Natural killer cell treated with Interleukin-12 subunit alpha and Interleukin-12 subunit beta and Interleukin-15 and Interleukin-18, amount 100 ng/mL, for 72 hours (primary cell): ENCODE measurements at regions not wholly inside any gene's neighbourhood (a gene's known extent, or its start where the extent isn't known, plus 50 kb on each side); places are given as distances from the start of the nearest gene placed in this dataset.

Experiments
- ATAC-seq, 2 donors: fragments of 150-1000 bp; cut with Tn5 transposase in 1 of 2; sonication (Bioruptor Pico), chemical (Tn5 transposase) in 1 of 2; 2 replicates each; pipeline ENCODE4 v1.10.0; 2021
- DNase-seq: peaks from one replicate; pipeline ENCODE4 v3.0.0; 2022; ENCODE audit warnings: low spot score
- H3K27ac Mint-ChIP-seq, 2 donors: 1 replicate in 1 of 2; 2 replicates in 1 of 2; pipeline ENCODE4 v1.8.0; 2022; ENCODE audit warnings: mixed read lengths in 2 of 2, mild to moderate bottlenecking in 1 of 2, moderate library complexity in 1 of 2
- H3K27me3 Mint-ChIP-seq, 2 donors: 1 replicate in 1 of 2; 2 replicates in 1 of 2; pipeline ENCODE4 v1.8.0; 2022; ENCODE audit warnings: mixed read lengths in 2 of 2
- H3K36me3 Mint-ChIP-seq: one replicate; pipeline ENCODE4 v1.8.0; 2022; ENCODE audit warnings: mixed read lengths
- H3K4me1 Mint-ChIP-seq, 2 donors: 1 replicate in 1 of 2; 2 replicates in 1 of 2; pipeline ENCODE4 v1.8.0; 2022; ENCODE audit warnings: low read depth in 2 of 2, mixed read lengths in 2 of 2, mild to moderate bottlenecking in 1 of 2
- H3K4me3 Mint-ChIP-seq: one replicate; pipeline ENCODE4 v1.8.0; 2022; ENCODE audit warnings: mixed read lengths
- H3K9me3 Mint-ChIP-seq: 2 replicates; pipeline ENCODE4 v1.8.0; 2022; ENCODE audit warnings: mixed read lengths

GRCh38 chr7:155227004-155227787 is 70.5 kb upstream of the INSIG1 start:
- no peaks in the 10 kb centered on the region for H3K9me3 Mint-ChIP-seq

GRCh38 chr7:155227788-155228458 is 69.8 kb upstream of the INSIG1 start:
- Mint-ChIP-seq H3K9me3 (no peaks in the 10 kb centered on the region), H3K4me3 (no peak overlapping the region), H3K36me3 (no peaks in the 10 kb centered on the region), H3K4me1 (no peaks in the 10 kb centered on the region), H3K27me3 (peaks cover 7 to 8% of the 10 kb centered on the region in 2 donors), H3K27ac (no peak overlapping the region)
- DNase-seq (no peak), ATAC-seq (no peak)

More at GRCh38 chr7:155227004-155227787, 70.5 kb upstream of the INSIG1 start:
- no peak for ATAC-seq
- no peak for DNase-seq
- Mint-ChIP-seq H3K4me3 (no peak overlapping the region), H3K36me3 (no peaks in the 10 kb centered on the region), H3K27me3 (peaks cover 8 to 9% of the 10 kb centered on the region in 2 donors), H3K27ac (no peak overlapping the region), H3K4me1 (peaks cover 2% of the 10 kb centered on the region in 2 donors)

GRCh38 chr7:155228459-155228845 is 69.2 kb upstream of the INSIG1 start:
- ATAC-seq (no peak), DNase-seq (no peak)
- Mint-ChIP-seq H3K4me1 (no peaks in the 10 kb centered on the region), H3K4me3 (no peak overlapping the region), H3K27me3 (peaks cover 7 to 8% of the 10 kb centered on the region in 2 donors), H3K36me3 (no peaks in the 10 kb centered on the region), H3K27ac (no peak overlapping the region), H3K9me3 (no peaks in the 10 kb centered on the region)

DNA sequence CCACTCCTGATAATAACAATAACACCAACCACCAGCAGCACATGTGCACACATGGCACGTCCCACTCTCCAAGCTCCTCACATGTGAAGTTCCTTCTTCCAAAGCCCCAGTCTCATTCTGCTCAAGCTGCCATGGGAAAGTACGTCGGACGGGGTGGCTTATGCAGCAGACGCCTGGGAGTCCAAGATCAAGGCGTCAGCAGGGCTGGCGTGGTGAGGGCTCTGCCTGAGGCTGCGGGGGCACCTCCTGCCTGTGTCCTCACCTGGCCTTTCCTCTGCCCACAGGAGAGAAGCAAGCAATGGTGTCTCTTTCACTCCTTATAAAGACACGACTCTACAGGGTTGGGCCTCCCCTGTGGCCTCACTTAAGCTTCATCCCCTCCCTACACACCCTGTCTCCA is 68.8 kb upstream of the INSIG1 start:
- H3K27ac Mint-ChIP-seq = peak overlapping the region in 1 of 2 donors; percentile 50

DNA sequence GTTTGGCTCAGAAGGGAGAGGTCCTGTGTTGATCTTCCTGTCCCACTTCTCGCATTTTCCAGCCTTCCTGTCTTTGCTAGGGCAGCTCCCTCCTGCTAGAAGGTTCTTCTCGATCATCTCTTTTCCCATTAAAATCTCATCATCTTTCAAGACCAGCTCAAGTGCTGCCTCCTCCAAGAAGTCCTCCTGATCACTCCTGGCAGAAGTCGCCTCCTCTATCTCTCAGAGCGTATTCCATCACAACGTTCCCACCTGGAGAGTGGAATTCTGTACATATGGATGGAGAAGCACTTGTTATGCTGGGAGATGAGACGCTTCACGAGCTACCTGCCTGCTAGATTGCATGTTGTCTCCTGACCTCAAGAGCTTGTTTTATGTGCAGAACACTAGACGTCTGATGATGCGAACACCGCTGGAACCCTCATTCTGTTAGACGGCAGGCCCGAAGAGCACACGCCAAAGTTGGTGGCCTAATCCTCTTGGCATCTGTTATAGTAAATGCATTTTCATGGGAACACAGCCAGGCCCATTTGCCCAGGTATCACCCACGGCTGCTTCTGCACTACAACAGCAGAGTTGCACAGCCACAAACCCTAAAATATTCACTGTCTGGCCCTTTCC is 68.0 kb upstream of the INSIG1 start:
- DNase-seq (no peak), ATAC-seq (no peak)
- Mint-ChIP-seq H3K27ac (peak overlapping the region in 1 of 2 donors; percentile 50), H3K4me1 (no peaks in the 10 kb centered on the region), H3K4me3 (no peak overlapping the region), H3K9me3 (no peaks in the 10 kb centered on the region), H3K36me3 (no peaks in the 10 kb centered on the region), H3K27me3 (peaks cover 7 to 8% of the 10 kb centered on the region in 2 donors)

More for the DNA sequence above, 68.8 kb upstream of the INSIG1 start:
- no peaks in the 10 kb centered on the region for H3K36me3 Mint-ChIP-seq
- no peaks in the 10 kb centered on the region for H3K9me3 Mint-ChIP-seq
- no peak overlapping the region for H3K4me3 Mint-ChIP-seq
- no peaks in the 10 kb centered on the region for H3K4me1 Mint-ChIP-seq
- peaks cover 7 to 8% of the 10 kb centered on the region in 2 donors for H3K27me3 Mint-ChIP-seq
- DNase-seq (no peak), ATAC-seq (no peak)

DNA sequence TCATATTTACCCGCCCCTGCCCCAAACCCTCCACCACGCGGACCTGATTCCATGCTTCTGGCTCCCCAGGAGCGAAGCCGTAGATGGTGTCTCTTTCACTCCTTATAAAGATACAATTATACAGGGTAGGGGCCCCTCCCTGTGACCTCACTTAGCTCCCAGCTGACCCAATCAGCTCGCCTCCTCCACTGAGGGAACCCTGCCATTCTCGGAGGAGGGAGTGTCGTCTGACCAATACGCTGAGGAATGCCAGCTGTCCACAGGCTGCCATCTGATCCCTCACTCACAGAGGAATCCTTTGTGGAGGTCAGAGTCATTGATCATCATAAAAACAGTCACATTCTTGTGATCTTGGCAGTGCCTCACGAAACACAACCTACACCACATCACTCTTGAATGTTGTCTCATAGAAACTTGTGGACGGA is 67.5 kb upstream of the INSIG1 start:
- no peak for ATAC-seq

GRCh38 chr7:155231241-155231800 is 66.4 kb upstream of the INSIG1 start:
- Mint-ChIP-seq H3K4me1 (no peaks in the 10 kb centered on the region), H3K4me3 (no peak overlapping the region)

More for the DNA sequence above, 67.5 kb upstream of the INSIG1 start:
- Mint-ChIP-seq H3K9me3 (no peaks in the 10 kb centered on the region), H3K4me3 (no peak overlapping the region), H3K36me3 (no peaks in the 10 kb centered on the region), H3K27me3 (peaks cover 7 to 8% of the 10 kb centered on the region in 2 donors), H3K4me1 (no peaks in the 10 kb centered on the region), H3K27ac (no peak overlapping the region)
- no peak for DNase-seq

GRCh38 chr7:155231941-155232340 is 65.7 kb upstream of the INSIG1 start:
- Mint-ChIP-seq H3K36me3 (no peaks in the 10 kb centered on the region), H3K27me3 (peaks cover 0 to 3% of the 10 kb centered on the region in 2 donors), H3K9me3 (no peaks in the 10 kb centered on the region), H3K4me3 (no peak overlapping the region), H3K4me1 (no peaks in the 10 kb centered on the region), H3K27ac (no peak overlapping the region)
- DNase-seq (no peak), ATAC-seq (no peak)

More at GRCh38 chr7:155231241-155231800, 66.4 kb upstream of the INSIG1 start:
- ATAC-seq (no peak), DNase-seq (no peak)
- Mint-ChIP-seq H3K27ac (no peak overlapping the region), H3K36me3 (no peaks in the 10 kb centered on the region), H3K9me3 (no peaks in the 10 kb centered on the region), H3K27me3 (peaks cover 0 to 3% of the 10 kb centered on the region in 2 donors)

DNA sequence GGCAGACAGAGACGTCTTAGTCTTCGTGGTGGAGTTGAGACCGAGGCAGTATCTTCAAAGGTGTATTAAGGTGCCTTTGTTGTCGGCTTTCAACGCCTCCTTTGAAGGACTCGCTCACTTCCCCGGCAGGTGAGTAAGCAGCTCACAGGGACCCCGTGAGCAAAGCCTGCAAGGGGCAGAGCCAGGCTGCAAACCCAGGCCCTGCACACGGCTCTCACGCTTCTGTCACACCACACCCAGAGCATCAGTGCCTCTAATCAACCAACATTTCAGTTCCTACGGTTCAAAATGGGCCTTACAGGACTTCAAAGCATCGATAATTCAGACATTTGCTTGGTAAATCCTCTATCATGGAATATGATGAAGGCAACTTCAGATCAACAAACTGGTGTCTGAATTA is 64.8 kb upstream of the INSIG1 start:
- H3K27ac Mint-ChIP-seq = no peak overlapping the region
- H3K4me1 Mint-ChIP-seq = peaks cover 0 to 3% of the 10 kb centered on the region in 2 donors
- no peaks in the 10 kb centered on the region for H3K36me3 Mint-ChIP-seq
- H3K4me3 Mint-ChIP-seq = no peak overlapping the region
- ATAC-seq = no peak
- peaks cover 0 to 2% of the 10 kb centered on the region in 2 donors for H3K27me3 Mint-ChIP-seq
- no peaks in the 10 kb centered on the region for H3K9me3 Mint-ChIP-seq
- no peak for DNase-seq

GRCh38 chr7:155233311-155234157 is 64.1 kb upstream of the INSIG1 start:
- H3K36me3 Mint-ChIP-seq = no peaks in the 10 kb centered on the region
- DNase-seq (no peak), ATAC-seq (no peak)
- H3K9me3 Mint-ChIP-seq = no peaks in the 10 kb centered on the region
- no peak overlapping the region for H3K4me3 Mint-ChIP-seq
- H3K27ac Mint-ChIP-seq = no peak overlapping the region
- peaks cover 0 to 3% of the 10 kb centered on the region in 2 donors for H3K4me1 Mint-ChIP-seq
- peaks cover 0 to 5% of the 10 kb centered on the region in 2 donors for H3K27me3 Mint-ChIP-seq

DNA sequence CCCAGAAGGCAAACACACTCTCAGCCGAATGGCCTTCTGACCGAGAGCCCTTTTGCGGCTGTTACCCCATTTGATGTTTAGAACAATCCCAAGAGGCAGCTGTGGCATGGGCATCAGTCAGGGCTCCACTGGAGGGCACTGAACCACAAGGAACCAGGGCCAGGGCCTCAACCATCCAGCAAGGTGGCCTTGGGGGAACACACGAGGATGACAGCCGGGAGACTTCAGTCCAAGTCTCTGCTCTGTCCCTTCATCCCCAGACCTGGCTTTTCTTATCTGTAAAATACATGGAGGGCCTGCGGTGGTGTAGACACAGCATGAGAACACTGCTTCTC is 63.6 kb upstream of the INSIG1 start:
- ATAC-seq (no peak), DNase-seq (no peak)
- Mint-ChIP-seq H3K36me3 (no peaks in the 10 kb centered on the region), H3K4me3 (no peak overlapping the region), H3K9me3 (no peaks in the 10 kb centered on the region), H3K27ac (no peak overlapping the region), H3K4me1 (peaks cover 0 to 3% of the 10 kb centered on the region in 2 donors), H3K27me3 (peaks cover 3 to 8% of the 10 kb centered on the region in 2 donors)

- H3K27ac Mint-ChIP-seq = no peak overlapping the region
- H3K9me3 Mint-ChIP-seq = no peaks in the 10 kb centered on the region
- H3K4me3 Mint-ChIP-seq = no peak overlapping the region
- DNase-seq (no peak), ATAC-seq (no peak)
- H3K4me1 Mint-ChIP-seq = peaks cover 0 to 3% of the 10 kb centered on the region in 2 donors
- H3K36me3 Mint-ChIP-seq = no peaks in the 10 kb centered on the region
- H3K27me3 Mint-ChIP-seq = peaks cover 14 to 16% of the 10 kb centered on the region in 2 donors
These were observed 62.5 kb upstream of the INSIG1 start for GRCh38 chr7:155234950-155235789.
